Activated naive CD4-positive, alpha-beta T cell treated with anti-CD3 and anti-CD28 coated beads, Interleukin-2, amount 50 U/mL, for 24 hours (primary cell): ENCODE measurements at regions not wholly inside any gene's neighbourhood (a gene's known extent, or its start where the extent isn't known, plus 50 kb on each side); places are given as distances from the start of the nearest gene placed in this dataset.

Experiments used
- H3K27ac Mint-ChIP-seq: one replicate; pipeline ENCODE4 v1.8.0; 2021; ENCODE audit warnings: mild to moderate bottlenecking, mixed read lengths
- H3K27me3 Mint-ChIP-seq: one replicate; pipeline ENCODE4 v1.8.0; 2021; ENCODE audit warnings: mixed read lengths
- H3K36me3 Mint-ChIP-seq: one replicate; pipeline ENCODE4 v1.8.0; 2021; ENCODE audit warnings: mixed read lengths
- H3K4me1 Mint-ChIP-seq: one replicate; pipeline ENCODE4 v1.8.0; 2021; ENCODE audit warnings: mixed read lengths
- H3K4me3 Mint-ChIP-seq: one replicate; pipeline ENCODE4 v1.8.0; 2021; ENCODE audit warnings: mild to moderate bottlenecking, mixed read lengths
- H3K9me3 Mint-ChIP-seq: one replicate; pipeline ENCODE4 v1.8.0; 2021; ENCODE audit warnings: mixed read lengths

GRCh38 chr13:85009447-85009846 lies 789.8 kb downstream of the SLITRK6 start:
- no peak overlapping the region for H3K4me3 Mint-ChIP-seq
- H3K36me3 Mint-ChIP-seq, result no peaks in the 10 kb centered on the region
- H3K4me1 Mint-ChIP-seq, result no peaks in the 10 kb centered on the region
- no peaks in the 10 kb centered on the region for H3K27me3 Mint-ChIP-seq
- H3K9me3 Mint-ChIP-seq, result peaks cover 16% of the 10 kb centered on the region
- no peak overlapping the region for H3K27ac Mint-ChIP-seq

GRCh38 chr13:84999252-84999651 lies 800.0 kb downstream of the SLITRK6 start:
- H3K27ac Mint-ChIP-seq, result no peak overlapping the region
- H3K9me3 Mint-ChIP-seq, result no peaks in the 10 kb centered on the region
- H3K4me1 Mint-ChIP-seq, result no peaks in the 10 kb centered on the region
- no peak overlapping the region for H3K4me3 Mint-ChIP-seq
- H3K36me3 Mint-ChIP-seq, result no peaks in the 10 kb centered on the region
- H3K27me3 Mint-ChIP-seq, result no peaks in the 10 kb centered on the region

GRCh38 chr13:84998681-84999080 lies 800.5 kb downstream of the SLITRK6 start:
- no peak overlapping the region for H3K4me3 Mint-ChIP-seq
- no peaks in the 10 kb centered on the region for H3K4me1 Mint-ChIP-seq

GRCh38 chr13:84997858-84998257 lies 801.4 kb downstream of the SLITRK6 start:
- no peaks in the 10 kb centered on the region for H3K4me1 Mint-ChIP-seq

More at GRCh38 chr13:84998681-84999080, 800.5 kb downstream of the SLITRK6 start:
- no peak overlapping the region for H3K27ac Mint-ChIP-seq
- no peaks in the 10 kb centered on the region for H3K9me3 Mint-ChIP-seq
- H3K27me3 Mint-ChIP-seq, result no peaks in the 10 kb centered on the region
- H3K36me3 Mint-ChIP-seq, result no peaks in the 10 kb centered on the region

GRCh38 chr13:84994582-84994981 lies 804.6 kb downstream of the SLITRK6 start:
- Mint-ChIP-seq H3K27ac (no peak overlapping the region), H3K27me3 (no peaks in the 10 kb centered on the region), H3K36me3 (no peaks in the 10 kb centered on the region), H3K4me3 (no peak overlapping the region), H3K9me3 (peaks cover 4% of the 10 kb centered on the region), H3K4me1 (no peaks in the 10 kb centered on the region)

More at GRCh38 chr13:84997858-84998257, 801.4 kb downstream of the SLITRK6 start:
- no peaks in the 10 kb centered on the region for H3K36me3 Mint-ChIP-seq
- no peak overlapping the region for H3K4me3 Mint-ChIP-seq
- H3K9me3 Mint-ChIP-seq, result no peaks in the 10 kb centered on the region
- H3K27me3 Mint-ChIP-seq, result no peaks in the 10 kb centered on the region
- no peak overlapping the region for H3K27ac Mint-ChIP-seq

GRCh38 chr13:84985860-84986259 lies 813.4 kb downstream of the SLITRK6 start:
- Mint-ChIP-seq H3K27me3 (no peaks in the 10 kb centered on the region), H3K27ac (no peak overlapping the region), H3K9me3 (peaks cover 12% of the 10 kb centered on the region), H3K36me3 (no peaks in the 10 kb centered on the region), H3K4me1 (no peaks in the 10 kb centered on the region), H3K4me3 (no peak overlapping the region)

- H3K4me3 Mint-ChIP-seq, result no peak overlapping the region
- H3K9me3 Mint-ChIP-seq, result peaks cover 12% of the 10 kb centered on the region
- H3K27me3 Mint-ChIP-seq, result no peaks in the 10 kb centered on the region
- H3K27ac Mint-ChIP-seq, result no peak overlapping the region
- no peaks in the 10 kb centered on the region for H3K4me1 Mint-ChIP-seq
- no peaks in the 10 kb centered on the region for H3K36me3 Mint-ChIP-seq
Observed at GRCh38 chr13:84983321-84983720, 815.9 kb downstream of the SLITRK6 start.

- no peak overlapping the region for H3K27ac Mint-ChIP-seq
- no peaks in the 10 kb centered on the region for H3K27me3 Mint-ChIP-seq
- no peaks in the 10 kb centered on the region for H3K4me1 Mint-ChIP-seq
- H3K36me3 Mint-ChIP-seq, result no peaks in the 10 kb centered on the region
- H3K9me3 Mint-ChIP-seq, result peaks cover 8% of the 10 kb centered on the region
- no peak overlapping the region for H3K4me3 Mint-ChIP-seq
Observed at GRCh38 chr13:84980571-84980970, 818.6 kb downstream of the SLITRK6 start.

- Mint-ChIP-seq H3K36me3 (no peaks in the 10 kb centered on the region), H3K27ac (no peak overlapping the region), H3K4me1 (no peaks in the 10 kb centered on the region), H3K27me3 (no peaks in the 10 kb centered on the region), H3K4me3 (no peak overlapping the region), H3K9me3 (peaks cover 5% of the 10 kb centered on the region)
Observed at GRCh38 chr13:84978851-84979250, 820.4 kb downstream of the SLITRK6 start.

- Mint-ChIP-seq H3K4me1 (no peaks in the 10 kb centered on the region), H3K4me3 (no peak overlapping the region), H3K36me3 (no peaks in the 10 kb centered on the region), H3K27ac (no peak overlapping the region), H3K27me3 (no peaks in the 10 kb centered on the region), H3K9me3 (peaks cover 6% of the 10 kb centered on the region)
Observed at GRCh38 chr13:84973661-84974060, 825.6 kb downstream of the SLITRK6 start.

GRCh38 chr13:84972907-84973306 lies 826.3 kb downstream of the SLITRK6 start:
- no peaks in the 10 kb centered on the region for H3K36me3 Mint-ChIP-seq
- no peak overlapping the region for H3K27ac Mint-ChIP-seq
- no peaks in the 10 kb centered on the region for H3K4me1 Mint-ChIP-seq
- no peak overlapping the region for H3K4me3 Mint-ChIP-seq
- peaks cover 6% of the 10 kb centered on the region for H3K9me3 Mint-ChIP-seq
- no peaks in the 10 kb centered on the region for H3K27me3 Mint-ChIP-seq

- H3K4me1 Mint-ChIP-seq, result no peaks in the 10 kb centered on the region
- H3K36me3 Mint-ChIP-seq, result no peaks in the 10 kb centered on the region
- no peaks in the 10 kb centered on the region for H3K27me3 Mint-ChIP-seq
Observed at GRCh38 chr13:84962849-84963248, 836.4 kb downstream of the SLITRK6 start.

GRCh38 chr13:84962141-84962750 lies 837.0 kb downstream of the SLITRK6 start:
- H3K36me3 Mint-ChIP-seq, result no peaks in the 10 kb centered on the region
- no peak overlapping the region for H3K27ac Mint-ChIP-seq
- H3K9me3 Mint-ChIP-seq, result no peaks in the 10 kb centered on the region
- no peaks in the 10 kb centered on the region for H3K27me3 Mint-ChIP-seq
- H3K4me3 Mint-ChIP-seq, result no peak overlapping the region
- H3K4me1 Mint-ChIP-seq, result no peaks in the 10 kb centered on the region

More at GRCh38 chr13:84962849-84963248, 836.4 kb downstream of the SLITRK6 start:
- Mint-ChIP-seq H3K4me3 (no peak overlapping the region), H3K9me3 (no peaks in the 10 kb centered on the region), H3K27ac (no peak overlapping the region)

GRCh38 chr13:84961023-84961422 lies 838.2 kb downstream of the SLITRK6 start:
- H3K36me3 Mint-ChIP-seq, result no peaks in the 10 kb centered on the region
- H3K4me3 Mint-ChIP-seq, result no peak overlapping the region
- H3K27me3 Mint-ChIP-seq, result no peaks in the 10 kb centered on the region
- no peaks in the 10 kb centered on the region for H3K9me3 Mint-ChIP-seq
- no peak overlapping the region for H3K27ac Mint-ChIP-seq
- H3K4me1 Mint-ChIP-seq, result no peaks in the 10 kb centered on the region

GRCh38 chr13:84959818-84960217 lies 839.4 kb downstream of the SLITRK6 start:
- H3K4me1 Mint-ChIP-seq, result no peaks in the 10 kb centered on the region
- no peaks in the 10 kb centered on the region for H3K27me3 Mint-ChIP-seq
- no peaks in the 10 kb centered on the region for H3K9me3 Mint-ChIP-seq
- no peak overlapping the region for H3K27ac Mint-ChIP-seq
- H3K36me3 Mint-ChIP-seq, result no peaks in the 10 kb centered on the region
- no peak overlapping the region for H3K4me3 Mint-ChIP-seq

GRCh38 chr13:84954636-84955035 lies 844.6 kb downstream of the SLITRK6 start:
- H3K27me3 Mint-ChIP-seq, result no peaks in the 10 kb centered on the region

GRCh38 chr13:84951128-84951527 lies 848.1 kb downstream of the SLITRK6 start:
- no peaks in the 10 kb centered on the region for H3K36me3 Mint-ChIP-seq
- no peak overlapping the region for H3K4me3 Mint-ChIP-seq
- H3K9me3 Mint-ChIP-seq, result no peaks in the 10 kb centered on the region
- H3K4me1 Mint-ChIP-seq, result no peaks in the 10 kb centered on the region
- no peaks in the 10 kb centered on the region for H3K27me3 Mint-ChIP-seq
- H3K27ac Mint-ChIP-seq, result no peak overlapping the region

More at GRCh38 chr13:84954636-84955035, 844.6 kb downstream of the SLITRK6 start:
- Mint-ChIP-seq H3K27ac (no peak overlapping the region), H3K36me3 (no peaks in the 10 kb centered on the region), H3K4me1 (no peaks in the 10 kb centered on the region), H3K4me3 (no peak overlapping the region), H3K9me3 (no peaks in the 10 kb centered on the region)
